ENCODE measurements at regions not wholly inside any gene's neighbourhood (a gene's known extent, or its start where the extent isn't known, plus 50 kb on each side); places are given as distances from the start of the nearest gene placed in this dataset.
A peak's percentile ranks its signal among the peaks of the same experiment; 100 is the strongest.

GRCh38 chr22:48752451-48753380 lies 1075.0 kb downstream of the BRD1 start:
- H3K27me3 ChIP-seq = peaks cover 4 to 18% (median 5%) of the 10 kb centered on the region in 3 donors
- TF ChIP-seq CTCF (IDR thresholded peaks at IDR 0.05) (no peak), EP300 (IDR thresholded peaks at IDR 0.05) (no peak), POLR2A (IDR thresholded peaks at IDR 0.05) (no peak), POLR2AphosphoS5 (IDR thresholded peaks at IDR 0.05) (no peak)
- no peaks in the 10 kb centered on the region for H3K9me3 ChIP-seq
- H3K4me1 ChIP-seq = no peaks in the 10 kb centered on the region
- 70 to 74% methylated on average over 22 of the region's 22 CpGs for WGBS, 2 donors
- intact Hi-C loops (cut with DNase I) = no loop called here
- H3K4me3 ChIP-seq = no peak overlapping the region
- no peaks in the 10 kb centered on the region for H3K36me3 ChIP-seq
- no peak overlapping the region for H3K27ac ChIP-seq
- DNase-seq = peak; percentile 49

- H3K27me3 ChIP-seq = peaks cover 4 to 16% (median 5%) of the 10 kb centered on the region in 3 donors
- H3K27ac ChIP-seq = no peak overlapping the region
- intact Hi-C loops (cut with DNase I) = no loop called here
- no peaks in the 10 kb centered on the region for H3K36me3 ChIP-seq
- H3K4me3 ChIP-seq = no peak overlapping the region
- WGBS, 2 donors = 83 to 88% methylated on average over 26 of the region's 26 CpGs
- no peaks in the 10 kb centered on the region for H3K4me1 ChIP-seq
- TF ChIP-seq CTCF (IDR thresholded peaks at IDR 0.05) = no peak
- no peak for TF ChIP-seq POLR2A (IDR thresholded peaks at IDR 0.05)
- no peak for TF ChIP-seq EP300 (IDR thresholded peaks at IDR 0.05)
- no peak for TF ChIP-seq POLR2AphosphoS5 (IDR thresholded peaks at IDR 0.05)
- peak; percentile 42 for DNase-seq
- no peaks in the 10 kb centered on the region for H3K9me3 ChIP-seq
These were observed 1075.9 kb downstream of the BRD1 start for GRCh38 chr22:48751539-48752437.

GRCh38 chr22:48750826-48751440 lies 1076.7 kb downstream of the BRD1 start:
- TF ChIP-seq CTCF (IDR thresholded peaks at IDR 0.05) (no peak), POLR2A (IDR thresholded peaks at IDR 0.05) (no peak), EP300 (IDR thresholded peaks at IDR 0.05) (no peak), POLR2AphosphoS5 (IDR thresholded peaks at IDR 0.05) (no peak)
- Histone ChIP-seq H3K4me3 (no peak overlapping the region), H3K27ac (no peak overlapping the region), H3K4me1 (no peaks in the 10 kb centered on the region), H3K36me3 (no peaks in the 10 kb centered on the region), H3K27me3 (peaks cover 4 to 9% (median 5%) of the 10 kb centered on the region in 3 donors), H3K9me3 (no peaks in the 10 kb centered on the region)
- intact Hi-C loops (cut with DNase I) = no loop called here
- 94 to 95% methylated on average over 46 of the region's 46 CpGs for WGBS, 2 donors
- DNase-seq = peak; percentile 40

- Histone ChIP-seq H3K36me3 (no peaks in the 10 kb centered on the region), H3K27ac (no peak overlapping the region), H3K9me3 (no peaks in the 10 kb centered on the region), H3K4me1 (no peaks in the 10 kb centered on the region), H3K4me3 (no peak overlapping the region), H3K27me3 (peaks cover under 1 to 3% (median 3%) of the 10 kb centered on the region in 3 donors)
- intact Hi-C loops (cut with DNase I) = no loop called here
- TF ChIP-seq CTCF (IDR thresholded peaks at IDR 0.05) (no peak), POLR2A (IDR thresholded peaks at IDR 0.05) (no peak), EP300 (IDR thresholded peaks at IDR 0.05) (no peak), POLR2AphosphoS5 (IDR thresholded peaks at IDR 0.05) (no peak)
- DNase-seq = peak; percentile 32
- WGBS, 2 donors = 92 to 96% methylated on average over 27 of the region's 27 CpGs
These were observed 1077.4 kb downstream of the BRD1 start for GRCh38 chr22:48750282-48750681.
